Esophagus squamous epithelium (tissue), 5 donors: ENCODE measurements at regions not wholly inside any gene's neighbourhood (a gene's known extent, or its start where the extent isn't known, plus 50 kb on each side); places are given as distances from the start of the nearest gene placed in this dataset.

Source experiments
- DNase-seq: peaks from one replicate; lab custom pipeline; 2025; lab: John Stamatoyannopoulos, UW
- H3K27ac ChIP-seq, 4 donors: fragments of 200-600 bp; sonication (generic); one replicate each; pipeline ENCODE4 v1.5.1; 2016 to 2019; ENCODE audit warnings: mild to moderate bottlenecking in 1 of 4
- H3K27me3 ChIP-seq, 4 donors: fragments of 200-600 bp; sonication (generic); 1 replicate in 3 of 4; 2 replicates in 1 of 4; pipeline versions ENCODE4 v1.5.1 to v1.6.0; 2017 to 2021; ENCODE audit warnings: antibody characterized with exemption in 1 of 4
- H3K36me3 ChIP-seq, 3 donors: fragments of 200-600 bp; sonication (generic); one replicate each; pipeline ENCODE4 v1.5.1; 2016 to 2019
- H3K4me1 ChIP-seq, 3 donors: fragments of 200-600 bp; sonication (generic); one replicate each; pipeline ENCODE4 v1.5.1; 2017 to 2019
- H3K4me3 ChIP-seq, 4 donors: fragments of 200-600 bp; sonication (generic); 1 replicate in 3 of 4; 2 replicates in 1 of 4; pipeline ENCODE4 v1.5.1; 2016 to 2019; ENCODE audit warnings: mild to moderate bottlenecking in 2 of 4, moderate library complexity in 1 of 4
- H3K9me3 ChIP-seq, 3 donors: fragments of 200-600 bp; sonication (generic); one replicate each; pipeline ENCODE4 v1.5.1; 2016 to 2019
- POLR2A ChIP-seq, 4 donors: fragments of 450-650 bp; IDR thresholded peaks; one replicate each; pipeline ENCODE4 v1.6.1; 2017; ENCODE audit warnings: antibody characterized with exemption in 4 of 4, mild to moderate bottlenecking in 4 of 4, moderate library complexity in 3 of 4
- WGBS, 2 donors: methylation state at CpG; one replicate each; pipeline ENCODE4 v1.1.5; 2018; 5-methylcytosine and 5-hydroxymethylcytosine counted together
- intact Hi-C: fragments of 100-400 bp; cut with DNase I; formaldehyde crosslinking; loops from one replicate; pipeline ENCODE4 v1.15.0; 2022
- TF ChIP-seq, protein P1 (sequence below), 6 experiments: fragments of 450-650 bp in 4 of 6; fragments of 200-600 bp in 2 of 6; sonication (generic) in 2 of 6; IDR thresholded peaks; one replicate each; pipeline ENCODE4 v1.5.1; 2016 to 2019; ENCODE audit warnings: antibody characterized with exemption in 6 of 6, mild to moderate bottlenecking in 4 of 6, moderate library complexity in 4 of 6
- donor health status: DM: yes; HTN: yes; CAD: no.

DNA sequence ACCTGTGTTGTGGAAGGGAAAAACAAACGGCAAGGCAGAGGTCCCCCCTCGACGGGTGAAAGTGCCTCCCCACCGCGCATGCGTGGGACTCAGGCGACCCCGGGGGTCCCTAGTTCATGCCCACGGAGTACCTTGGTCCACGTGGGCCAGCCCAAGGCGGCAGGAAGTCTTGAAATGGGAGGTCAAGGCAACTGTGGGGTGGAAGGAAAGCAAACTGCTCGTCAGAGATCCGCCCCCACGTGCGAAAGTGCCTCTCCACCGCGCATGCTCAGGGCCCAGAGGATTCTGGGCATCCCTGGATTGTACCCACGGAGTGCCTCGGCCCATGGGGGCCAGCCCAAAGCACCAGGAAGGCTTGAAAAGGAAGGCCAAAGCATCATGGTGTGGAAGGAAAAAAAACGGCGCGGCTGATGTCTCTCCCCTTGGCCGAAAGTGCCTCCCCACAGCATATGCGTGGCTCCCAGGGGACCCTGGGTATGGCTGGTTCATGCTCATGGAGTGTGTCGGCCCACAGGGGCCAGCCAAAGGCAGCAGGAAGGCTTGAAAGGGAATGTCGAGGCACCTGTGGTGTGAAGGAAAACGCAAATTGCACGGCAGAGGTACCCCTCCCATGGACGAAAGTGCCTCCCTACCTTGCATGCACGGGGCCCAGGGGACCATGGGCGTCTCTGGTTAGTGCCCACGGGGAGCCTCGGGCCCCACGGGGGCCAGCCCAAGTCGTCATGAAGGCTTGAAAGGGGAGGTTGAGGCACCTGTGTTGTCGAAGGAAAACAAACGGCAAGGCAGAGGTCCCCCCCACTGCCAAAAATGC is 369.7 kb downstream of the ALG10 start:
- no peaks in the 10 kb centered on the region for H3K4me1 ChIP-seq
- intact Hi-C loops, result no loop called here
- H3K27me3 ChIP-seq, result no peaks in the 10 kb centered on the region
- H3K4me3 ChIP-seq, result no peak overlapping the region
- no peaks in the 10 kb centered on the region for H3K36me3 ChIP-seq
- TF ChIP-seq, protein P1, sequence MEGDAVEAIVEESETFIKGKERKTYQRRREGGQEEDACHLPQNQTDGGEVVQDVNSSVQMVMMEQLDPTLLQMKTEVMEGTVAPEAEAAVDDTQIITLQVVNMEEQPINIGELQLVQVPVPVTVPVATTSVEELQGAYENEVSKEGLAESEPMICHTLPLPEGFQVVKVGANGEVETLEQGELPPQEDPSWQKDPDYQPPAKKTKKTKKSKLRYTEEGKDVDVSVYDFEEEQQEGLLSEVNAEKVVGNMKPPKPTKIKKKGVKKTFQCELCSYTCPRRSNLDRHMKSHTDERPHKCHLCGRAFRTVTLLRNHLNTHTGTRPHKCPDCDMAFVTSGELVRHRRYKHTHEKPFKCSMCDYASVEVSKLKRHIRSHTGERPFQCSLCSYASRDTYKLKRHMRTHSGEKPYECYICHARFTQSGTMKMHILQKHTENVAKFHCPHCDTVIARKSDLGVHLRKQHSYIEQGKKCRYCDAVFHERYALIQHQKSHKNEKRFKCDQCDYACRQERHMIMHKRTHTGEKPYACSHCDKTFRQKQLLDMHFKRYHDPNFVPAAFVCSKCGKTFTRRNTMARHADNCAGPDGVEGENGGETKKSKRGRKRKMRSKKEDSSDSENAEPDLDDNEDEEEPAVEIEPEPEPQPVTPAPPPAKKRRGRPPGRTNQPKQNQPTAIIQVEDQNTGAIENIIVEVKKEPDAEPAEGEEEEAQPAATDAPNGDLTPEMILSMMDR (IDR thresholded peaks at IDR 0.05), result no peak
- no peak for TF ChIP-seq POLR2A (IDR thresholded peaks at IDR 0.05)
- DNase-seq, result no peak
- H3K27ac ChIP-seq, result no peak overlapping the region
- WGBS, 2 donors, result 65 to 70% methylated on average over 26 of the region's 37 CpGs
- H3K9me3 ChIP-seq, result peaks cover 0 to 100% (median 88%) of the 10 kb centered on the region in 3 donors

DNA sequence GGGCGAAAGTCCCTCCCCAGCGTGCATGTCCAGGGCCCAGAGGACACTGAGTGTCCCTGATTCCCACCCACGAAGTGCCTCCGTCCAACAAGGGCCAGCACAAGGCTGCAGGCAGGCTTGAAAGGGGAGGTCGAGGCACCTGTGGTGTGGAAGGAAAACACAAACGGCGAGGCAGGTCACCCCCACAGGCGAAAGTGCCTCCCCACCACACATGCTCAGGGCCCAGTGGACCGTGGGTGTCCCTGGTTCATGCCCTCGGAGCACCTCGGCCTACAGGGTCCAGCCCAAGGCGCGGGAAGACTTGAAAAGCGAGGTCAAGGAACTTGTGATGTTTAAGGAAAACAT is 370.4 kb downstream of the ALG10 start:
- DNase-seq, result no peak
- Histone ChIP-seq H3K4me3 (no peak overlapping the region), H3K36me3 (no peaks in the 10 kb centered on the region), H3K27me3 (no peaks in the 10 kb centered on the region), H3K27ac (no peak overlapping the region), H3K9me3 (peaks cover 0 to 100% (median 88%) of the 10 kb centered on the region in 3 donors), H3K4me1 (no peaks in the 10 kb centered on the region)
- no peak for TF ChIP-seq POLR2A (IDR thresholded peaks at IDR 0.05)
- TF ChIP-seq, protein P1 (IDR thresholded peaks at IDR 0.05), result no peak
- intact Hi-C loops, result no loop called here
- 81 to 86% methylated on average over 6 to 10 of the region's 14 CpGs for WGBS, 2 donors

DNA sequence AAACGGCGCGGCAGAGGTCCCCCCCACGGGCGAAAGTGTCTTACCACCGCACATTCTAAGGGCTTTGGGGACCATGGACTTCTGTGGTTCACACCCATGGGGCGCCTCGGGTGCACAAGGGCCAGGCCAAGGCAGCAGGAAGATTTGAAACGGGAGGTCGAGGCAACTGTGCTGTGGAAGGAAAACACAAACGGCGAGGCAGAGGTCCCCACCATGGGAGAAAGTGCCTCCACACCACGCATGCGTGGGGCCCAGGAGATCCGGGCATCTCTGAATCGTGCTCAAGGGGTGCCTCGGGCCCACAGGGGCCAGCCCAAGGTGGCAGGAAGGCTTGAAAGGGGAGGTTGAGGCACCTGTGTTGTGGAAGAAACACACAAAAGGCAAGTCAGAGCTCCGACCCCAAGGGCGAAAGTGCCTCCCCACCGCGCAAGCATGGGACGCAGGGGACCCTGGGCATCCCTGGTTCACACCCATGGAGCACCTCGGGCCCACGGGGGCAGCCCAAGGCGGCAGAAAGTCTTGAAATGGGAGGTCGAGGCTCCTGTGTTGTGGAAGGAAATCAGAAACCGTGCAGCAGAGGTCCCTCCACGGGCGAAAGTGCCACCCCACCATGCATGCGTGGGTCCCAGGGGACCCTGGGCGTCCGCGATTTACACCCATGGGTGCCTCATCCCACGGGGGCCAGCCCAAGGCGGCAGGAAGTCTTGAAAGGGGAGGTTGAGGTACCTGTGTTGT is 371.0 kb downstream of the ALG10 start:
- intact Hi-C loops, result no loop called here
- Histone ChIP-seq H3K27me3 (no peaks in the 10 kb centered on the region), H3K36me3 (no peaks in the 10 kb centered on the region), H3K27ac (no peak overlapping the region), H3K4me3 (no peak overlapping the region), H3K4me1 (no peaks in the 10 kb centered on the region), H3K9me3 (peaks cover 0 to 100% (median 89%) of the 10 kb centered on the region in 3 donors)
- no peak for DNase-seq
- TF ChIP-seq, protein P1 (IDR thresholded peaks at IDR 0.05), result no peak
- no peak for TF ChIP-seq POLR2A (IDR thresholded peaks at IDR 0.05)
- 60 to 69% methylated on average over 14 to 17 of the region's 35 CpGs for WGBS, 2 donors

DNA sequence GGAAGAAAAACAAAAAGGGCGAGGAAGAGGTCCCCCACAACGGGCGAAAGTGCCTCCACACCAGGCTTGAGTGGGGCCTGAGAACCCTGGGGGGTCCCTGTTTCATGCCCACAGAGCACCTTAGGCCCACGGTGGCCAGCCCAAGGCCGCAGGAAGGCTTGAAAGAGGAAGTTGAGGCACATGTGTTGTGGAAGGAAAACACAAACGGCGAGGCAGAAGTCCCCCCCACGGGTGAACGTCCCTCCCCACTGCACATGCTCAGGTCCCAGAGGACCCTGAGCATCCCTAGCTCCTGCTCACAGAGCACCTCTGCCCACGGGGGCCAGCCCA is 371.5 kb downstream of the ALG10 start:
- H3K4me1 ChIP-seq, result no peaks in the 10 kb centered on the region
- H3K9me3 ChIP-seq, result peaks cover 0 to 100% (median 89%) of the 10 kb centered on the region in 3 donors
- H3K4me3 ChIP-seq, result no peak overlapping the region
- H3K27me3 ChIP-seq, result no peaks in the 10 kb centered on the region
- no peaks in the 10 kb centered on the region for H3K36me3 ChIP-seq
- intact Hi-C loops, result no loop called here
- H3K27ac ChIP-seq, result no peak overlapping the region
- TF ChIP-seq, protein P1 (IDR thresholded peaks at IDR 0.05), result no peak
- TF ChIP-seq POLR2A (IDR thresholded peaks at IDR 0.05), result no peak
- no peak for DNase-seq
- 59 to 62% methylated on average over 2 to 10 of the region's 10 CpGs for WGBS, 2 donors
